Activated CD4-positive, CD25-positive, alpha-beta regulatory T cell (primary cell): ENCODE measurements at regions not wholly inside any gene's neighbourhood (a gene's known extent, or its start where the extent isn't known, plus 50 kb on each side); places are given as distances from the start of the nearest gene placed in this dataset.

Experiments used
- DNase-seq, 4 experiments: peaks; one replicate each; lab custom pipeline; 2025; lab: John Stamatoyannopoulos, UW

DNA sequence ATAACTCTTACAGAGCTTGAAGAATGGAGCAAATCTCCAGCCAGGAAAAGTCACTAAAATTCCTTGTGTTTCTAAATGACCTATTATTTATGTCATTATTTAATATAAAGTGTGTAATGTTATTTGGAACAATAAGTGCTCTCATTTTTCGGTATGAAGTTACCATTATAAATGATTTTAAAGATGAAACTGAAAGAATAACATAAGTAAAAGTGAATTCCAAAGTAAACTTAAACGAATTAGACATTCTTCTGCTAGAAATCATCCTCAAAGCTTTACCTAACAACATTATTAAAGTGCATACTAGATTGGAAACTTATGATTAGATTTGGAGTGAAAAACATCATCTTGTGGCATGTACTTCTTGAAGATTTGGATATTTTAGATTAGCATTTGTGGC lies 897.2 kb upstream of the CDH2 start:
- no peak for DNase-seq

DNA sequence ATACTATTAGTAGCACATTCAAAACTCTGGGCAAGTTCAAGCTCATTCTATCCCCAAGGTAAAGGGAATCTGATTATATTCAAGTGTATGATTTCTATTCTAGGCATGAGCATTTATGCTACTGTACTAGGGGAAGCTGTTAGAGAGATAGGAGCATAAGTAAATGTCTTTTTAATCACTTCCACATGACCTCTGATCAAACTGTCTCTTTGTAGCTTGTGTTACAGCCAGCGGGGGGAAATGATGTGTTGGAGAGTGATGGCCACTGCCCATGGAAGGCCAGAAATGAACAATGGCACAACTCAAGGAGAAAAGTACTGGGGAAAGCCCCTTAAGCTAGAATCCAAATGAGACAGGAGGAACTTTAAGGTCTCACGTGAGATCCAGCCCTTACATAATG lies 894.9 kb upstream of the CDH2 start:
- DNase-seq = no peak

DNA sequence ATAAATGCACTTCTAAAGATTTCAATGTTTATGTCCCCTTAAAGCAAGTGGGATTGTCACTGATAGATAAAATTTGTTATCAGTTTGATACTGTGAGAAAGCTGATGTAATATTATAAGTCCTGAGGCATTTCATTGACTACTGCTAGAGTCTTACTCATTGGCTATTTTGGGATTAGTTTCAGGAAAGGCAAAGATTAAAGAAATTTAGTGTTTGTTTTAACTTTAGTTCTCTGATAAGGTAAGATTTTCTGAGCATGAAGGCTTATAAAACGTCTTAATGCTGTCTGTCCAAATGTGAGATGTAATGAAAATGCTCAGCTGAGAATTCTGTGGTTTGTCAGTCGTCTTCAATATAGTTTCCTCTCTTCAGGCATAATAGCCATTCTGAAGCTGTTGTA lies 886.4 kb upstream of the CDH2 start:
- no peak for DNase-seq

DNA sequence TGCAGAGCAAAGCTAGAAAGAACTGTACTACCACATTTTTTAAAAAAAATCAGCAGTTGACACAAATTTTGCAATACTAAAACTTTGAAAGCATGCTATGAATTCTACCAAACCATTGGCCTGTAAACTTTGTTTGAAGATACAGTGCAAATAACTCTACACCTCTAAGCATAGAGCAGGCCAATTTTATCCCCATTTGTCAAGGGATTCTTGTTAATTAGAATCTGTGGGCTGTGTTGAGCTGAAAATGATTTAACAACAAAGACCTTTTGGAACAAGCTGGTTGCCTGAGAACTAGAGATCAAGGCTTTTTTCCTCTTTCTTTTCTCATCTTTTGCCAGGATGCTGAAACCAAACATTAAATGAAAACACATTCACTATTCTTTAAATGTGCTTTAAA lies 886.0 kb upstream of the CDH2 start:
- DNase-seq = no peak

DNA sequence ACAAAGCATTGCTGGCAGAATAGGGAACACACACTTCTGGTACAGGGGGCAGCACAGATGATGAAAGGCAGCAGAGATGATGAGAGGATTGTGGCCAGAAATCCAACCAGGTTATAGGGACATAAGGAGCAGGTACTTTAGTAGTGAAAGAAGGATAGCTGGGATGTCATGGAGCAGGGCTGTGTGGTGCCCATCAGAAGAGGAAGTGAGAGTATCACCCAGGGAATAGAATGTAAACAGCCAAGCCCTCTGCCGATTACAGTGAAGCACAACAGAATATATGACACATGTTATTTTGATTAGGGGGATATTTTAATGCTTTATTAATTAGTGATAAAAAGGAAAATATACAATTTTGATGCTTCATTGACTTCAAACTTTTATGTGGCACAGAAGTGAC lies 883.4 kb upstream of the CDH2 start:
- DNase-seq = no peak

DNA sequence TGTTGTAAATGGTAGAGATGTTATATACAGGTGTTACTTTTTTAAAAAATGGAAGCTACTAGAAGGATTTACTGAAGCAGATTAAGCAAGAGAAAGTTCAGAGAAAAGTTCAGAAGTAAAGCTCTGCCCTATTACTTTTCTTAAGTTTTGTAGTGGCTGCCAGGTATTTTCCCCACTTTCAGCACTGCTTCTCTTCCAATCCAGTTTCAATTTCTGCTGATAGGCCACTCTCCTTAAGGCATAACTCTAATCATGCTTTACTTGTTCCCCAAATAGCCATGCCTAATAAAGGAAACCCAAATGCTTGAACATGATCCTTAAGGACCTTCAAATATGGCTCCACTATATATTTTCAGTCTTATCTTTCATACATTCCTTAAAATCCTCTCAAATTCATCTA lies 880.8 kb upstream of the CDH2 start:
- no peak for DNase-seq

DNA sequence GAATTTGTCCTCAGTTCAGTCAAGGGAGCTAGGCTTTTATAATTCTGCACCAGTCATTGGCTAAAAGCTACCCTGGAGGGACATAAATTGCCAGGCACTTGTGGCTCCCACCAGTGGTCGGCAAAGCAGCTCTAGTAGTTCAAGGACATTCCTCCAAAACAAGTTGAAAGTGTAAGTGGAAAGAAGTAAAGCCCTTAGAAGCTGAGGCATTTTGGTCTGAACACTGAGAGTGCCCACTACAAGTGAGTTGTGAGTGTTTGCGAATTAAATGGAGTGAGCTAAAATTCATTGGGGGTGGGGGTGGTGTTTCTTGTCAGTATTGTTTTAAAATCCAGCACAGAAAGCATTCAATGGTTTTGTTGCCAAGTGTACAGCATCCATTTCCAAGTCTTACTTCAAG lies 879.9 kb upstream of the CDH2 start:
- DNase-seq = no peak

DNA sequence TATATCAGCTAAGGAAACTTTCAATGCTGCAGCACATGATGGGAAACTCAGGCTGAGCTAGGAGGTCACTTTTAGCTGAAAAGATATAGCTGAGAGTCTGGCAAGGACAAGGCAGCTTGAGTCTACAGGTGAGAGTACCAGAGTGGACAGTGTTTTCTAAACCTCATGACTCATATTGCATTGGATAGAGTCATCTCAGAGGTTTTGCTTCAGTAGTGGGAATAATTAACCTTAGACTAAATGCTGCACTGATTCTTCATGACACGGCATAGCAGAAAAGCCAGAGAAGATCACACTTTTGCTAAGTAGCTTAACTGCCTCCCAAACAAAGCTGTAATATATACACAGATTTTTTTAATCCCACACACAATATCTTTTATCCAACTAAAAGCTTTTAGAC lies 865.0 kb upstream of the CDH2 start:
- no peak for DNase-seq

DNA sequence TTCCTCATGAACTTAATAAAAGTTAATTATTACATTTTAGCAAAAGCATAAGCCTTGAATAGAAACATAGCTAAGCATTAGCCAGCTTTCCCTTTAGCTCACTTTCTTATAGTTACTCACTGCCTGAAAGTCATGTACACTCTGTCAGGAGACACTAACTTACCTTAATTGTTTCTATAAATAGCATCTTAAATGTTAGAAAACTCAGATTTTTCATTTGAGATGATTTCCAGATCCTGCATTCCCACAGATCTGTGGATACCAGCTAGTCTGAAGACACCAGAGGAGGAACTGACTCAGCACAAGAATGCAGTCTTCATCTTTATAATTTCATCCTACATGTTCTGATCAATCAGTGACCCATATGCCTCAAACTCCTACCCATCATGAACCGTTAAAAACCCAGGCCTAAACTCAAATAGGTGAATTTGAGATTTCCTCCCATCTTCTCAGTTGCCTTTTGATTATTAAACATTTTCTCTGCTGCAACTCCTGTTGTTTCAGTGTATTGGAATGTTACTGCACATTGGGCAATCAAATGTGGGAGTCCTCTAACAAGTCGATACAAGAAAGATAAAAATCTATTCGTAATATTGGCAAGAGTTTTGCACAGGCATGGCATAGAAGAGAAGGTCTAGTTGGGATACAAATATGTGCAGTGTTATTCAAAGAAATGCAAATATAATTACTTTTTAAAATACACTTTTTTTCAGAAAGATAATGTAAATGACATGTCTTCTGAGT lies 857.4 kb upstream of the CDH2 start:
- no peak for DNase-seq

DNA sequence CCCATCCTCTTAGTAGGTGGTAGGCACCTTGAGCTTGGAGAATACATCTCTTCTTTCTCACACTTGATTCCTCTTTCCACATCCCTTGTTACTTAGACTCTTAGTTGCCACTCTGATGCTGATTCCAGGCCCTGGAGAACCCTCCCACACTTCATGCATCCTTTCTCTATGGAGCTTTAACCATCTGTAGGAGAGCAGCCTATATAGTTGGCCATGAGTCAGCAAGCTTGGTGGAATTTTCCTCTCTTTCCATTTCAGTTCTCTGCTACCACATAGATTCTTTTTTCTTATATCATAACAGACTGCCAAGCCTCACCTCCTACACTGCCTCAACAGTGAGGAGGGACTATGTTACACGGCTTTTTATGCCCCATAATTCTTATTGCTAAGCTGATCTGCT lies 851.6 kb upstream of the CDH2 start:
- no peak for DNase-seq

DNA sequence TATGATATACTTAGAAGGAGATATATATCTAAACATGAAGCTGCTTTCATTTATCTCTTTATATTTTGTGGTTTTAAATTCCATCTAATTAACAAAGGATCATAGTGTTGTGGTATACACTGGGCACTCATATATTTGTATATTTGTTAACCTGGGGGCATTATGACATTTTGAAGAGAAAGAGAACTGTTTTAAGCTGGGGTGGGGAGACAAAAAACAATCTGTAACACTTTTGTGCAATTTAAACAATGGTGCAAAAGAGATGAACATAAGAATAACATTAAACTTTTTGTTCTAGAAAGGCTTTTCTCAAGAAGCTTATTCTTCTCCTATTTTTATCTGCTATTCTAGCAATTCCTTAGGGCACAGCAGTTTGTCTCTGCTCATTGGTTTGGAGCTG lies 842.0 kb upstream of the CDH2 start:
- DNase-seq = no peak

DNA sequence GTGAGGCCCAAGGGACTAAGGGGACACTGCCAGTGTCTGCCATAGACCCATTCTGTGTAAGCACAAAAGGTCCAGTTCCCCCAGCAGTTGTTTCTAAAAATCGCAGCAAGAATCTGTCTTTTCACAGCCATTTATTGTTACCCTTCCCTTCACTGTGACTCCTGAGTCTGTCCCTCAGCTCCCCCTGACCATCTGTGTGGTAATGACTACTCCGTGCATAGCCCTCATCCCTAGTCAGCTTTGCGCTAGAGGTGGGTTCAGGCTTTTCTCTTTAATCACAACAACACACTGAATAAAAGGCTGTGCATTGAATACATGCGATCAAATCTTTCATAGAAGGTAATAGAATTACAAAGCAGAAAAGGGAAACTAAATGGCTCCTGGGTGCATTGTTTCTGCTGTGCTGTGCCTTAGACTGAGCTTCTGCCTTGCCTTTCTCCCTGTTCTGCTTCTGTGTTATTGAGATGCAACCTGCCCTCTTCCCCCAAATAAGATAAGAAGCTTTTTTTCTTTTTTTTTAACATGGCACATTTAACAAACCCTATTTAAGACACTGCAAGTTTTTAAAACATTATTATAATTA lies 836.0 kb upstream of the CDH2 start:
- no peak for DNase-seq

DNA sequence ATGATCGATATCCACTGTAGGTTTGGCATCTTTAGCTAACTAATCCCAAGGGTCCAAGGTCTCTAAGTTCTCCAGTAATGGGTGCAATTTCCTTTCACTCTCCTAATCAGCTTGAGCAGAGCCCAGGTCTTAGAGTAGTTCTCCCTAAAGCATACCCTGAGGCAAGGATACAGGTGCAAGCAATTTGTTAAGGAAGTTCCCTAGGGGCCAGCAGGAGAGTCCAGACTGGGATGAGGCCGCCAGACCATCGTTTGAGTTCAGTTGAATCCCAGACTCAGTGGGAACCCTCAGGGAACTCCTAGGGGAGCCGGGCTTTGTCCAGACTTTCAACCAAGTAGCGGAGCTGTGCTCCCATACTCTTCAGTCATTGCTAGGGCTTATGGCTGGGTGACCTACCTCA lies 835.4 kb upstream of the CDH2 start:
- no peak for DNase-seq

DNA sequence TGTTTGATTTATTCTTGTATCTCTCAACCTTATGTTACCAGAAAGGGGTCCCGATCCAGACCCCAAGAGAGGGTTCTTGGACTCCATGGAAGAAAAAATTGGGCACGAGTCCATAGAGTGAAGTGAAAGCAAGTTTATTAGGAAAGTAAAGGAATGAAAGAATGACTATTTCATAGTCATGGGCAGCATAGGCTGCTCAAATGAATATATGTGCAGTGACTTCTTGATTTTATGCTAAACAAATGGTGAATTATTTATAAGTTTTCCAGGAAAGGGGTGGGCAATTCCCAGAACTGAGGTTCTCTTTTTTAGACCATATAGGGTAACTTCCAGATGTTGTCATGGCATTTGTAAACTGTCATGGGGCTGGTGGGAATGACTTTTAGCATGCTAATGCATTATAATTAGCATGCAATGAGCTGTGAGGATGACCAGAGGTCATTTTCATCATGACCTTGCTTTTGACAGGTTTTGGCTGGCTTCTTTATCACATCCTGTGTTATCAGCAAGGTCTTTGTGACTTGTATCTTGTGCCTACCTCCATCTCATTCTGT lies 832.4 kb upstream of the CDH2 start:
- no peak for DNase-seq

DNA sequence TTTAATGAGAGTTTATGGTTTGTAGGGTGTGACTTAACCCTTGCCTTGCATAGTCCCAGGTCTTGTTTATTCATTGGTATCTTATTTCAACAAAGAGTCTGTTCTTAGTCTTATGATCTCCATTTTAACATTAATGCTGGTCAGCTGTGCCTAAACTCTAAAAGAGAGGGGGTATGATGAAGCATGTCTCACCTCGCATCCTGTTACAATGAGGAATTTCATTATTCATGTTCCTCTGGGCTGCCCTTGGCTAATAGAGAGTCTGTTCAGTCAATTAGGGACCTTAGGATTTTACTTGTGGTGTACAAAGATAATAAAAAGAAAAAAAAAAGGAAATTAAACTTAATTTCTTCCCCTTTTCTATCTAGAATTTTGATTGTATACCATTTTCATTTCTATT lies 831.9 kb upstream of the CDH2 start:
- no peak for DNase-seq

DNA sequence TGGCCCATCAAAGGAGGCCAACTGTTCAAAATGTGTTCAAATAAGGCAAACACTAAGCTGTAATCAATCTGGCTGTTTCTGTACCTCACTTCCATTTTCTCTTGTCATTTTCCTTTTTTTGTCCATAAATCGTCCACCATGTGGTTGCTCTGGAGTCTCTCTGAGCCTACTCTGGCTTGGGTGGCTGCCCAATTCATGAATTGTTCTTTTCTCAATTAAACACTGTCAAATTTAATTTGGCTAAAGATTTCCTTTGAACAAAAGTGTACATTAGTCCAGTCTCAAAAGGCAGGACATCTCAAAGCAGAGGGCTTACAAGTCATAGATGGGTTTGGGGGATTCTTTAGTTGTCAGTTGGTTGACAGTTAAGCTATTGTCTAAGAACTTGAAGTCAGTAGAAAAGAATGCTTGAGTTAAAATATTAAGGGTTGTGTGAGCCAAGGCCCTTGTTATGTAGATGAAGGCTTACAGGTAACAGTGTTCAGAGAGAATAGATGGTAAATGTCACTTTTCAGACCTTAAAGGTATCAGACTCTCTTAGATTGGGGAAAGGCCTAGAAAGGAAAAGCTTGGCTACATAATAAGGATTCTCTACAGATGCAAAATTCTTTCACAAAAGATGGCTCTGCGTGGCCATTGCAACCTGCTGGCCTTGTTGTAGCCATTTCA lies 831.2 kb upstream of the CDH2 start:
- no peak for DNase-seq

DNA sequence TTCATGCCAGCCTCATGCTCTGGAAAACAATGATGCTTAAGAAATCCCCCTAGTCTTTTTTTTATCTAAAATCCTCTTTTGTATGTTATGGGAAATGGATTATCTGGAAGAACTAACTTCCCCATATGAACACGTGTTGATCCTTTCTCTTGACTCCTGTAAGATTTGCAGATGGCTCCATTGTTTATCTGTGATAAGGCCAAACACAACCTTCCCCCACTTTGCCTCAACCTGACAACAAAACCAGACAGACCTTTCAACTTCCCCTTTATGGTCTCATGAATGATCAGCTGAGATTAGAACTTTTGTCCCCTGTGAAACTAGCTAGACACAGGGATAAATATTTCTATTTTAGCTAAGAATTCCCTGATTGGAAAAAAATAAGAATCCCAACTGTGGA lies 828.0 kb upstream of the CDH2 start:
- no peak for DNase-seq

DNA sequence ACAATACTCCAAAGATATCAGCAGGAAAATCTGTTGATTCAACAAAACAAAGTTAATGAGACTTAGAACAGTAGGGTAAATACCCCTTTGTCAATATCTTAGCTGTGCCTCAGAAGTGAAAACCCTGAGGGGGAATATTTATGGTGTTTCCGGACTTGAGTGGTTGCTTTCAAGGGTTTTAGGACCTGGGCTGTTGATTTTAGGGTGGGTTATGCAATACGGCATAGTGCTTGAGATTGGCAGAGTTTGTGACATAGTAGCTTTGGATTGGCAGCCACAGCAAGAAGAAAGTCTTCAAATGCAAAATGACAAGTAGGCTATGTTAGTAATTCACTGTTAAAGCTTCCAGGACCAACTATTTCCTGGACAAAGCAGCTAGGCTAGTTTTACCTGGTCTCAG lies 826.3 kb upstream of the CDH2 start:
- no peak for DNase-seq

DNA sequence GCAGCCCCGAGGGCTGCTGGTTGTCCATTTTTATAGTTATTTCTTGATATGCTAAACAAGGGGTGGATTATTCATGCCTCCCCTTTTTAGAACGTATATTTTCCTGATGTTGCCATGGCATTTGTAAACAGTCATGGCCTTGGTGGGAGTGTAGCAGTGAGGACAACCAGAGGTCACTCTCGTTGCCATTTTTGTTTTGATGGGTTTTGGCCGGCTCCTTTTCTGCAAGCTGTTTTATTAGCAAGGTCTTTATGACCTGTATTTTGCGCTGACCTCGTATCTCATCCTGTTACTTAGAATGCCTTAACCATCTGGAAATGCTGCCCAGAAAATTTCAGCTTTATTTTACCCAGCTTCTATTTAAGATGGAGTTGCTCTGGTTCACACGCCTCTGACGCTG lies 825.8 kb upstream of the CDH2 start:
- DNase-seq = no peak

DNA sequence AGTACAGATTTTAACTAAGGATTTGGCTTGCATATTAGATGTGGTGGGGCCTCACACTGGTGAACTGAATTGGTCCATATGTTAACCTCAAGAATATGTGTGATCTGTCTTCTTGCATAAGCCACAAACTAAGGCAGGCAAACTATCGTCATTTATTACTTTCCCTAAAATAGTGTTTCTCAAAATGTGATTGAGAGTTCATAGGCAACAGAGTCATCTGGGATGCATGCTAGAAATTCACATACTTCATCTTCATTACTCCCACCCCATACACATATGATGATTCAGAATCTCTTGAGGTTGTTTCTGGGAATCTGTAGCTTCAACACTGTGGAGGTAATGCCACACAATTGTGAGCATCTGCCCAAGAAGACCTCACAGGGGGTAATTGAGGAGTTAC lies 822.8 kb upstream of the CDH2 start:
- DNase-seq = no peak

DNA sequence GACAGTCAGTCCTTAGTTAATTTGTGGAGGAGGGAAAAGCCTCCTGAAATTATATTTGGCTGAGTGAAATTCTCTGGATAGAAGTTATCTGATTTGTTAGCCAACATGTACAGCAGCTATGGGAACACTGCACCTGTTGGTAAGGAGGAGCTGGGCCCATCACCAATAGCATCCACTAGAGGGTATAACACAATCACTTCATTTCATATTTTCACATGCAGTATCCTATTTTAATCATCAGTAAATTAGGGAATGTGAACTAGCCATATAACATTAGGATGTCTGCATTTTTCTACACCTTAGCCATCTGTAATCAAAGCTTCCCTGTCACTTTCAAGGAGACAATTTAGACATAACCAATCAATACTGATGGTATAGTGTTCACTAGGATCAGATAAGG lies 818.4 kb upstream of the CDH2 start:
- DNase-seq = no peak

DNA sequence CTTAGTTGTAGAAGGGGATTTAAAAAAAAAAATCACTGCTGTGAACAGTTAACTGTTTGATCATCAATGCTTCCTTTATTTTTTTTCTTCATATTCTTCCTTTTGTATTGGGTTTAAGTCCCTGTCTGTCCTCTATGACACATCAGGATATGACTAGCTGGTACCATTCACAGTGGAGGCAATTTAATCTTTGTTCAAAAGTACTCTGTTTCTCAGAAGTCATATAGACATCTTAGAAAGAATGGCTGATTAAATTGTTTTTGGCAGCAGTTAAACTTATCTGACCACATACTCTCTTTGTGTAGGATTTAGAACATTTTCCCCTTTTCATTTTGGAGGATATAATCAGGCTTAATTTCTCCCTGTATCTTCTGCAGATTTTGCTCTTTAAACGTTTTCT lies 807.8 kb upstream of the CDH2 start:
- DNase-seq = no peak

DNA sequence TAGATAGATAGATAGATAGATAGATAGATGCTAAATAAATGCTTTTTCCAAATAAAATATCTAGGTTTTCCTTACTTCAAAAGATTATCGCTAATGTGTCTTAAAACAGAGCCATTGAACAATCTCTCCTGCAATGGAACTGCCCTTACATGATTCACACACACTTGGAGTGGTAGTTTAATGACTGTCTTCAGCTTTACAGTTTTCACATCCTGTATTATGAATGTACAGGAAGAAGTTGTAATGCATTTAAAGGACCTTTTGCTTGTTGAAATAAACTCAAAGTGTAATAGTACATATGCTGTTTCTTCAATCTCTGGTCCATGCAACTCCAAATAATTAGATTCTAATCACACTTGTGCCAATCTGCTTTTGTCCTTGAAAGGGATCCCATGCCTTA lies 797.6 kb upstream of the CDH2 start:
- no peak for DNase-seq

DNA sequence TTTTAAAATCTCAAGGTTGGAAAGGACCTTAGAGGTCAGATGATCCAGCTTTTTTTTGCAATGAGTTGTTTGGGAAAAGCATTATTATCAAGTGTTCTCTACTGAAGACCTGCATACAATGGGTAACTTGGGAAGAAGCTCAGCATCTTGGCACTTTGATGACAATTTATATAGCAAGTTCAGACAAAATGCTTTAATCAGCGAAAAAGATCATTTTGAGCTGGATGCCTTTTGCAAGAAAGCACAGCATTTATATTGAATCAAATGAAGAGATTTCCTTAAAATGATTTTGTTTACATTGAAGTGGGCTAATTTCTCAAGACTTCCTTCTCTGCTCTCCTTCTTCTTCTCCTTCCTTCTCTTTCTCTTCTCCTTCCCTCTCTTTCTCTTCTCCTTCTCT lies 796.4 kb upstream of the CDH2 start:
- no peak for DNase-seq
